Stimulated activated memory B cell treated with anti-CD40 and anti-IgM and Interleukin-4, amounts not matched to agents 10 μg/mL and 1 μg/mL and 100 μg/mL, for 72 hours (primary cell): ENCODE measurements at regions not wholly inside any gene's neighbourhood (a gene's known extent, or its start where the extent isn't known, plus 50 kb on each side); places are given as distances from the start of the nearest gene placed in this dataset.

Experiments used
- ATAC-seq: fragments of 150-1000 bp; cut with Tn5 transposase; 2 replicates; pipeline ENCODE4 v1.10.0; 2021
- H3K27ac Mint-ChIP-seq: one replicate; pipeline ENCODE4 v1.8.0; 2022; ENCODE audit warnings: mild to moderate bottlenecking, mixed read lengths
- H3K27me3 Mint-ChIP-seq: one replicate; pipeline ENCODE4 v1.8.0; 2022; ENCODE audit warnings: mixed read lengths
- H3K36me3 Mint-ChIP-seq: one replicate; pipeline ENCODE4 v1.8.0; 2022; ENCODE audit warnings: mixed read lengths
- H3K4me1 Mint-ChIP-seq: one replicate; pipeline ENCODE4 v1.8.0; 2022; ENCODE audit warnings: mixed read lengths
- H3K4me3 Mint-ChIP-seq: one replicate; pipeline ENCODE4 v1.8.0; 2022; ENCODE audit warnings: mild to moderate bottlenecking, moderate library complexity, mixed read lengths
- H3K9me3 Mint-ChIP-seq: one replicate; pipeline ENCODE4 v1.8.0; 2022; ENCODE audit warnings: mixed read lengths

GRCh38 chr18:55072181-55072580 is 112.9 kb upstream of the CCDC68 start:
- Mint-ChIP-seq H3K36me3 (peaks cover 24% of the 10 kb centered on the region), H3K4me1 (peaks cover 62% of the 10 kb centered on the region)
- no peak for ATAC-seq

GRCh38 chr18:55069497-55069896 is 110.2 kb upstream of the CCDC68 start:
- ATAC-seq, result peak; percentile 84
- Mint-ChIP-seq H3K9me3 (peaks cover 8% of the 10 kb centered on the region), H3K4me1 (peaks cover 78% of the 10 kb centered on the region), H3K27me3 (no peaks in the 10 kb centered on the region), H3K36me3 (peaks cover 31% of the 10 kb centered on the region), H3K4me3 (peak overlapping the region; percentile 5), H3K27ac (peak overlapping the region; percentile 94)

More at GRCh38 chr18:55072181-55072580, 112.9 kb upstream of the CCDC68 start:
- H3K9me3 Mint-ChIP-seq, result peaks cover 6% of the 10 kb centered on the region
- peak overlapping the region; percentile 94 for H3K27ac Mint-ChIP-seq
- H3K4me3 Mint-ChIP-seq, result no peak overlapping the region
- no peaks in the 10 kb centered on the region for H3K27me3 Mint-ChIP-seq

GRCh38 chr18:55064760-55065159 is 105.5 kb upstream of the CCDC68 start:
- peak overlapping the region; percentile 94 for H3K27ac Mint-ChIP-seq
- peak overlapping the region; percentile 62 for H3K4me3 Mint-ChIP-seq
- H3K27me3 Mint-ChIP-seq, result no peaks in the 10 kb centered on the region
- peak; percentile 95 for ATAC-seq
- peaks cover 3% of the 10 kb centered on the region for H3K9me3 Mint-ChIP-seq
- peaks cover 39% of the 10 kb centered on the region for H3K36me3 Mint-ChIP-seq
- H3K4me1 Mint-ChIP-seq, result peaks cover 54% of the 10 kb centered on the region

GRCh38 chr18:55064073-55064472 is 104.8 kb upstream of the CCDC68 start:
- peak overlapping the region; percentile 62 for H3K4me3 Mint-ChIP-seq
- H3K36me3 Mint-ChIP-seq, result peaks cover 40% of the 10 kb centered on the region
- H3K27ac Mint-ChIP-seq, result peak overlapping the region; percentile 94
- peaks cover 47% of the 10 kb centered on the region for H3K4me1 Mint-ChIP-seq
- no peaks in the 10 kb centered on the region for H3K27me3 Mint-ChIP-seq
- no peak for ATAC-seq
- H3K9me3 Mint-ChIP-seq, result peaks cover 3% of the 10 kb centered on the region

- Mint-ChIP-seq H3K4me3 (no peak overlapping the region), H3K4me1 (peaks cover 10% of the 10 kb centered on the region), H3K9me3 (peaks cover 6% of the 10 kb centered on the region), H3K27me3 (no peaks in the 10 kb centered on the region), H3K27ac (peak overlapping the region; percentile 10), H3K36me3 (peaks cover 5% of the 10 kb centered on the region)
- no peak for ATAC-seq
These were observed 95.0 kb upstream of the CCDC68 start for GRCh38 chr18:55054021-55054990.

- Mint-ChIP-seq H3K36me3 (peaks cover 9% of the 10 kb centered on the region), H3K9me3 (peaks cover 6% of the 10 kb centered on the region), H3K27me3 (no peaks in the 10 kb centered on the region), H3K4me3 (no peak overlapping the region), H3K4me1 (peaks cover 13% of the 10 kb centered on the region), H3K27ac (peak overlapping the region; percentile 40)
- no peak for ATAC-seq
These were observed 89.6 kb upstream of the CCDC68 start for GRCh38 chr18:55048892-55049291.

GRCh38 chr18:55047546-55047945 is 88.3 kb upstream of the CCDC68 start:
- Mint-ChIP-seq H3K27ac (peak overlapping the region; percentile 23), H3K4me1 (peaks cover 13% of the 10 kb centered on the region), H3K36me3 (peaks cover 9% of the 10 kb centered on the region), H3K9me3 (peaks cover 6% of the 10 kb centered on the region), H3K27me3 (no peaks in the 10 kb centered on the region), H3K4me3 (no peak overlapping the region)
- ATAC-seq, result no peak

- no peak overlapping the region for H3K4me3 Mint-ChIP-seq
- H3K9me3 Mint-ChIP-seq, result peaks cover 3% of the 10 kb centered on the region
- no peak overlapping the region for H3K27ac Mint-ChIP-seq
- no peaks in the 10 kb centered on the region for H3K4me1 Mint-ChIP-seq
- no peaks in the 10 kb centered on the region for H3K27me3 Mint-ChIP-seq
- H3K36me3 Mint-ChIP-seq, result peaks cover 4% of the 10 kb centered on the region
- ATAC-seq, result no peak
These were observed 82.1 kb upstream of the CCDC68 start for GRCh38 chr18:55041366-55041765.

- Mint-ChIP-seq H3K9me3 (no peaks in the 10 kb centered on the region), H3K4me1 (no peaks in the 10 kb centered on the region), H3K27me3 (no peaks in the 10 kb centered on the region), H3K4me3 (no peak overlapping the region), H3K36me3 (no peaks in the 10 kb centered on the region), H3K27ac (no peak overlapping the region)
- no peak for ATAC-seq
These were observed 78.9 kb upstream of the CCDC68 start for GRCh38 chr18:55038162-55038561.

- peaks cover 12% of the 10 kb centered on the region for H3K4me1 Mint-ChIP-seq
- ATAC-seq, result no peak
- no peaks in the 10 kb centered on the region for H3K9me3 Mint-ChIP-seq
- H3K27me3 Mint-ChIP-seq, result no peaks in the 10 kb centered on the region
- H3K36me3 Mint-ChIP-seq, result no peaks in the 10 kb centered on the region
- H3K27ac Mint-ChIP-seq, result no peak overlapping the region
- no peak overlapping the region for H3K4me3 Mint-ChIP-seq
These were observed 75.5 kb upstream of the CCDC68 start for GRCh38 chr18:55034742-55035141.

- peak overlapping the region; percentile 65 for H3K27ac Mint-ChIP-seq
- peaks cover 12% of the 10 kb centered on the region for H3K4me1 Mint-ChIP-seq
- no peaks in the 10 kb centered on the region for H3K9me3 Mint-ChIP-seq
- ATAC-seq, result peak; percentile 39
- no peak overlapping the region for H3K4me3 Mint-ChIP-seq
- no peaks in the 10 kb centered on the region for H3K27me3 Mint-ChIP-seq
- no peaks in the 10 kb centered on the region for H3K36me3 Mint-ChIP-seq
These were observed 72.7 kb upstream of the CCDC68 start for GRCh38 chr18:55031979-55032378.

- ATAC-seq, result no peak
- H3K4me3 Mint-ChIP-seq, result no peak overlapping the region
- H3K27me3 Mint-ChIP-seq, result no peaks in the 10 kb centered on the region
- no peaks in the 10 kb centered on the region for H3K9me3 Mint-ChIP-seq
- H3K27ac Mint-ChIP-seq, result peak overlapping the region; percentile 65
- H3K36me3 Mint-ChIP-seq, result no peaks in the 10 kb centered on the region
- H3K4me1 Mint-ChIP-seq, result peaks cover 12% of the 10 kb centered on the region
These were observed 72.3 kb upstream of the CCDC68 start for GRCh38 chr18:55031576-55031975.

GRCh38 chr18:55031164-55031563 is 71.9 kb upstream of the CCDC68 start:
- Mint-ChIP-seq H3K27ac (peak overlapping the region; percentile 65), H3K36me3 (no peaks in the 10 kb centered on the region), H3K27me3 (no peaks in the 10 kb centered on the region), H3K9me3 (no peaks in the 10 kb centered on the region), H3K4me3 (no peak overlapping the region), H3K4me1 (peaks cover 12% of the 10 kb centered on the region)
- no peak for ATAC-seq

- no peak for ATAC-seq
These were observed 65.3 kb upstream of the CCDC68 start for GRCh38 chr18:55024564-55024963.

GRCh38 chr18:55018602-55019001 is 59.3 kb upstream of the CCDC68 start:
- H3K27ac Mint-ChIP-seq, result no peak overlapping the region
- no peak overlapping the region for H3K4me3 Mint-ChIP-seq
- peaks cover 10% of the 10 kb centered on the region for H3K4me1 Mint-ChIP-seq
- no peaks in the 10 kb centered on the region for H3K9me3 Mint-ChIP-seq
- no peaks in the 10 kb centered on the region for H3K27me3 Mint-ChIP-seq
- ATAC-seq, result no peak
- no peaks in the 10 kb centered on the region for H3K36me3 Mint-ChIP-seq

More at GRCh38 chr18:55024564-55024963, 65.3 kb upstream of the CCDC68 start:
- Mint-ChIP-seq H3K27me3 (no peaks in the 10 kb centered on the region), H3K27ac (no peak overlapping the region), H3K4me3 (no peak overlapping the region), H3K9me3 (no peaks in the 10 kb centered on the region), H3K36me3 (no peaks in the 10 kb centered on the region), H3K4me1 (peaks cover 5% of the 10 kb centered on the region)

GRCh38 chr18:55014095-55014494 is 54.8 kb upstream of the CCDC68 start:
- Mint-ChIP-seq H3K4me1 (peaks cover 12% of the 10 kb centered on the region), H3K36me3 (no peaks in the 10 kb centered on the region), H3K9me3 (no peaks in the 10 kb centered on the region), H3K4me3 (no peak overlapping the region), H3K27me3 (no peaks in the 10 kb centered on the region), H3K27ac (no peak overlapping the region)
- ATAC-seq, result no peak
